ENCODE measurements at regions not wholly inside any gene's neighbourhood (a gene's known extent, or its start where the extent isn't known, plus 50 kb on each side); places are given as distances from the start of the nearest gene placed in this dataset.

- TF ChIP-seq EZH2phosphoT487 (IDR thresholded peaks at IDR 0.05; ENCODE audit: borderline replicate concordance) (no peak), CTCF (conservative IDR thresholded peaks at IDR 0.05; ENCODE audit: low read length) (no peak)
- peaks cover 26% of the 10 kb centered on the region for H3K4me1 ChIP-seq (ENCODE audit: insufficient read depth, low read length, poor library complexity, severe bottlenecking)
Measured at GRCh38 chr3:194195611-194196010, 59.7 kb downstream of the HES1 start.

GRCh38 chr3:194196876-194197275, 60.9 kb downstream of the HES1 start:
- Histone ChIP-seq H3K79me2 (ENCODE audit: insufficient read depth, low read length) (no peaks in the 10 kb centered on the region), H3K9me3 (ENCODE audit: insufficient read depth, low read depth, low read length) (no peaks in the 10 kb centered on the region), H3K9me2 (replicated peaks; ENCODE audit: low read depth, low read length) (no peaks in the 10 kb centered on the region), H3K4me3 (ENCODE audit: low read length, poor library complexity, severe bottlenecking) (no peak overlapping the region), H3F3A (ENCODE audit: low read depth) (no peaks in the 10 kb centered on the region), H3K4me2 (ENCODE audit: low read depth, low read length, poor library complexity, severe bottlenecking) (no peak overlapping the region), H4K20me1 (ENCODE audit: insufficient read depth, low read length, poor library complexity, severe bottlenecking) (no peaks in the 10 kb centered on the region), H3K9ac (ENCODE audit: low read depth, low read length, poor library complexity, severe bottlenecking) (no peak overlapping the region), H3K27me3 (ENCODE audit: insufficient read depth, low read length, poor library complexity, severe bottlenecking) (no peaks in the 10 kb centered on the region), H2AFZ (ENCODE audit: low read length) (no peak overlapping the region), H3K36me3 (ENCODE audit: insufficient read depth, low read length) (no peaks in the 10 kb centered on the region), H3K4me1 (ENCODE audit: insufficient read depth, low read length, poor library complexity, severe bottlenecking) (peaks cover 21% of the 10 kb centered on the region)
- TF ChIP-seq EZH2phosphoT487 (IDR thresholded peaks at IDR 0.05; ENCODE audit: borderline replicate concordance): no peak

More at GRCh38 chr3:194195611-194196010, 59.7 kb downstream of the HES1 start:
- H3K27me3 ChIP-seq (ENCODE audit: insufficient read depth, low read length, poor library complexity, severe bottlenecking): no peaks in the 10 kb centered on the region
- H3K9ac ChIP-seq (ENCODE audit: low read depth, low read length, poor library complexity, severe bottlenecking): no peak overlapping the region
- no peaks in the 10 kb centered on the region for H3K9me3 ChIP-seq (ENCODE audit: insufficient read depth, low read depth, low read length)
- no peaks in the 10 kb centered on the region for H4K20me1 ChIP-seq (ENCODE audit: insufficient read depth, low read length, poor library complexity, severe bottlenecking)
- H2AFZ ChIP-seq (ENCODE audit: low read length): no peak overlapping the region
- no peak overlapping the region for H3K4me2 ChIP-seq (ENCODE audit: low read depth, low read length, poor library complexity, severe bottlenecking)
- H3K79me2 ChIP-seq (ENCODE audit: insufficient read depth, low read length): no peaks in the 10 kb centered on the region
- no peaks in the 10 kb centered on the region for H3F3A ChIP-seq (ENCODE audit: low read depth)
- no peaks in the 10 kb centered on the region for H3K9me2 ChIP-seq (replicated peaks; ENCODE audit: low read depth, low read length)
- H3K36me3 ChIP-seq (ENCODE audit: insufficient read depth, low read length): no peaks in the 10 kb centered on the region
- H3K4me3 ChIP-seq (ENCODE audit: low read length, poor library complexity, severe bottlenecking): no peak overlapping the region

- Histone ChIP-seq H3K9ac (ENCODE audit: low read depth, low read length, poor library complexity, severe bottlenecking) (no peak overlapping the region), H3K4me3 (ENCODE audit: low read length, poor library complexity, severe bottlenecking) (no peak overlapping the region), H3K36me3 (ENCODE audit: insufficient read depth, low read length) (no peaks in the 10 kb centered on the region), H3K9me2 (replicated peaks; ENCODE audit: low read depth, low read length) (no peaks in the 10 kb centered on the region), H3K4me2 (ENCODE audit: low read depth, low read length, poor library complexity, severe bottlenecking) (no peak overlapping the region), H3K27me3 (ENCODE audit: insufficient read depth, low read length, poor library complexity, severe bottlenecking) (no peaks in the 10 kb centered on the region), H3K9me3 (ENCODE audit: insufficient read depth, low read depth, low read length) (no peaks in the 10 kb centered on the region), H4K20me1 (ENCODE audit: insufficient read depth, low read length, poor library complexity, severe bottlenecking) (no peaks in the 10 kb centered on the region), H3K4me1 (ENCODE audit: insufficient read depth, low read length, poor library complexity, severe bottlenecking) (peaks cover 17% of the 10 kb centered on the region), H2AFZ (ENCODE audit: low read length) (no peak overlapping the region), H3F3A (ENCODE audit: low read depth) (no peaks in the 10 kb centered on the region), H3K79me2 (ENCODE audit: insufficient read depth, low read length) (no peaks in the 10 kb centered on the region)
- TF ChIP-seq EZH2phosphoT487 (IDR thresholded peaks at IDR 0.05; ENCODE audit: borderline replicate concordance) (no peak), CTCF (conservative IDR thresholded peaks at IDR 0.05; ENCODE audit: low read length) (no peak)
Measured at GRCh38 chr3:194197396-194197960, 61.5 kb downstream of the HES1 start.

All from Loucy (cell line).